Gastrocnemius medialis (tissue), 4 donors: ENCODE measurements at regions not wholly inside any gene's neighbourhood (a gene's known extent, or its start where the extent isn't known, plus 50 kb on each side); places are given as distances from the start of the nearest gene placed in this dataset.

Experiments used
- POLR2A ChIP-seq, 2 donors: fragments of 450-650 bp; IDR thresholded peaks; one replicate each; pipeline ENCODE4 v1.6.1; 2017; ENCODE audit warnings: antibody characterized with exemption in 2 of 2, mild to moderate bottlenecking in 2 of 2, moderate library complexity in 2 of 2
- TF ChIP-seq, protein P1 (sequence below), 5 experiments: fragments of 450-650 bp in 3 of 5; fragments of 200-600 bp in 2 of 5; sonication (generic) in 2 of 5; IDR thresholded peaks in 4 of 5; conservative IDR thresholded peaks in 1 of 5; 1 replicate in 4 of 5; 2 replicates in 1 of 5; pipeline ENCODE4 v1.5.1; 2016 to 2019; ENCODE audit warnings: antibody characterized with exemption in 5 of 5, mild to moderate bottlenecking in 3 of 5, moderate library complexity in 3 of 5

DNA sequence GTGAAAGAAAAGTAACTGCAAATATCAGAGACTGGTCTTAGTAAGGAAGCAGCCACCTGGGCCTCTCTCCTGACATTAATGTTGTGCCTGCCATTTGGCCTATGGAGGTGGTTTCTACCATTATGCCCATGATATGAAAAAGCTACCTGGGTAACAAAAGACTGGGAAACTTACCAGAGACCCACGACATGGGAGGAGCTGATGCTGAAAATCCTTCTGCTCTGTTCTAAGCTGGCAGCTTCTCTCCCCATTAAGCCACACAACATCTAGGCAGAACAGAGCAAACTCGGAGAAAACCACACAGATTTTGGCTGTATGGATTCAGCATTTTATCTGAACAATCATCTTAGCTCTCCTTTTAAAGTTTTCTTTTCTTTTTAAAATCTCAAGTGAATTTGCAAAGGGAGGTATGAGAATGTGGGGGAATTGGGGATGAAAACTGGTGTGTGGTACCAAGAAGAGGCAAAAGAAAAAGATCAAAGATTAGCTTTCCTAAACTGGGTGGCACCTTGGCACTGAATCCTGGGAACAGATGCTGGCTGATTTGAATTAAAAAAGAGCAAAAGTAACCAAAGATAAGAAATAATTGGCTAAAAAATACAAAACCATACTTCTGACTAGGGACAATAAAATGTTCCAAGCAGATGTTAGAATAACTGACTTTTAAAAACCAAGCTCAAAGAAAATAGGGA is 128.6 kb upstream of the ANKRD1 start:
- TF ChIP-seq, protein P1, sequence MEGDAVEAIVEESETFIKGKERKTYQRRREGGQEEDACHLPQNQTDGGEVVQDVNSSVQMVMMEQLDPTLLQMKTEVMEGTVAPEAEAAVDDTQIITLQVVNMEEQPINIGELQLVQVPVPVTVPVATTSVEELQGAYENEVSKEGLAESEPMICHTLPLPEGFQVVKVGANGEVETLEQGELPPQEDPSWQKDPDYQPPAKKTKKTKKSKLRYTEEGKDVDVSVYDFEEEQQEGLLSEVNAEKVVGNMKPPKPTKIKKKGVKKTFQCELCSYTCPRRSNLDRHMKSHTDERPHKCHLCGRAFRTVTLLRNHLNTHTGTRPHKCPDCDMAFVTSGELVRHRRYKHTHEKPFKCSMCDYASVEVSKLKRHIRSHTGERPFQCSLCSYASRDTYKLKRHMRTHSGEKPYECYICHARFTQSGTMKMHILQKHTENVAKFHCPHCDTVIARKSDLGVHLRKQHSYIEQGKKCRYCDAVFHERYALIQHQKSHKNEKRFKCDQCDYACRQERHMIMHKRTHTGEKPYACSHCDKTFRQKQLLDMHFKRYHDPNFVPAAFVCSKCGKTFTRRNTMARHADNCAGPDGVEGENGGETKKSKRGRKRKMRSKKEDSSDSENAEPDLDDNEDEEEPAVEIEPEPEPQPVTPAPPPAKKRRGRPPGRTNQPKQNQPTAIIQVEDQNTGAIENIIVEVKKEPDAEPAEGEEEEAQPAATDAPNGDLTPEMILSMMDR (IDR thresholded peaks at IDR 0.05 in 4 of 5, conservative IDR thresholded peaks at IDR 0.05 in 1 of 5) = no peak
- no peak for TF ChIP-seq POLR2A (IDR thresholded peaks at IDR 0.05)
